Astrocyte of the cerebellum (primary cell): ENCODE measurements at regions not wholly inside any gene's neighbourhood (a gene's known extent, or its start where the extent isn't known, plus 50 kb on each side); places are given as distances from the start of the nearest gene placed in this dataset.
"Not testable (repeated sequence)": the region's sequence is repeated elsewhere in the genome, so short reads cannot be mapped to it uniquely, and the experiment has no call there.

Source experiments
- DNase-seq: peaks from one replicate; pipeline ENCODE4 v3.0.0-alpha.2; 2011; ENCODE audit warnings: low read depth
- H3K4me3 ChIP-seq: 2 replicates; pipeline ENCODE4 v1.5.1; 2011; ENCODE audit warnings: mild to moderate bottlenecking, low read depth, low read length, moderate library complexity
- in situ Hi-C: cut with HindIII; loops from 2 replicates; pipeline ENCODE4 v1.10.0; 2017; ENCODE audit warnings: low sequenced_read_pairs
- TF ChIP-seq, protein P1 (sequence below): IDR thresholded peaks from 2 replicates; pipeline ENCODE4 v1.5.1; 2012; ENCODE audit warnings: low read length, low read depth, moderate library complexity, mild to moderate bottlenecking; ENCODE audit errors: missing control alignments

GRCh38 chr7:53110425-53110824, 75.0 kb downstream of the POM121L12 start:
- no peak for DNase-seq
- no peak overlapping the region for H3K4me3 ChIP-seq
- in situ Hi-C loops = no loop called here
- TF ChIP-seq, protein P1, sequence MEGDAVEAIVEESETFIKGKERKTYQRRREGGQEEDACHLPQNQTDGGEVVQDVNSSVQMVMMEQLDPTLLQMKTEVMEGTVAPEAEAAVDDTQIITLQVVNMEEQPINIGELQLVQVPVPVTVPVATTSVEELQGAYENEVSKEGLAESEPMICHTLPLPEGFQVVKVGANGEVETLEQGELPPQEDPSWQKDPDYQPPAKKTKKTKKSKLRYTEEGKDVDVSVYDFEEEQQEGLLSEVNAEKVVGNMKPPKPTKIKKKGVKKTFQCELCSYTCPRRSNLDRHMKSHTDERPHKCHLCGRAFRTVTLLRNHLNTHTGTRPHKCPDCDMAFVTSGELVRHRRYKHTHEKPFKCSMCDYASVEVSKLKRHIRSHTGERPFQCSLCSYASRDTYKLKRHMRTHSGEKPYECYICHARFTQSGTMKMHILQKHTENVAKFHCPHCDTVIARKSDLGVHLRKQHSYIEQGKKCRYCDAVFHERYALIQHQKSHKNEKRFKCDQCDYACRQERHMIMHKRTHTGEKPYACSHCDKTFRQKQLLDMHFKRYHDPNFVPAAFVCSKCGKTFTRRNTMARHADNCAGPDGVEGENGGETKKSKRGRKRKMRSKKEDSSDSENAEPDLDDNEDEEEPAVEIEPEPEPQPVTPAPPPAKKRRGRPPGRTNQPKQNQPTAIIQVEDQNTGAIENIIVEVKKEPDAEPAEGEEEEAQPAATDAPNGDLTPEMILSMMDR = no peak

GRCh38 chr7:53111031-53111430, 75.6 kb downstream of the POM121L12 start:
- no peak overlapping the region for H3K4me3 ChIP-seq
- in situ Hi-C loops = no loop called here
- TF ChIP-seq, protein P1 = no peak
- peak; percentile 32 for DNase-seq

GRCh38 chr7:53113424-53113823, 78.0 kb downstream of the POM121L12 start:
- TF ChIP-seq, protein P1 = no peak
- no peak for DNase-seq
- in situ Hi-C loops = no loop called here

GRCh38 chr7:53119514-53119941, 84.1 kb downstream of the POM121L12 start:
- in situ Hi-C loops = no loop called here
- DNase-seq = peak; percentile 39
- H3K4me3 ChIP-seq = no peak overlapping the region
- TF ChIP-seq, protein P1 = no peak

More at GRCh38 chr7:53113424-53113823, 78.0 kb downstream of the POM121L12 start:
- no peak overlapping the region for H3K4me3 ChIP-seq

- TF ChIP-seq, protein P1 = no peak
- in situ Hi-C loops = no loop called here
- DNase-seq = no peak
- no peak overlapping the region for H3K4me3 ChIP-seq
Measured at GRCh38 chr7:53121374-53121773, 85.9 kb downstream of the POM121L12 start.

- in situ Hi-C loops = no loop called here
- H3K4me3 ChIP-seq = no peak overlapping the region
- TF ChIP-seq, protein P1 = no peak
- no peak for DNase-seq
Measured at GRCh38 chr7:53131697-53132096, 96.3 kb downstream of the POM121L12 start.

DNA sequence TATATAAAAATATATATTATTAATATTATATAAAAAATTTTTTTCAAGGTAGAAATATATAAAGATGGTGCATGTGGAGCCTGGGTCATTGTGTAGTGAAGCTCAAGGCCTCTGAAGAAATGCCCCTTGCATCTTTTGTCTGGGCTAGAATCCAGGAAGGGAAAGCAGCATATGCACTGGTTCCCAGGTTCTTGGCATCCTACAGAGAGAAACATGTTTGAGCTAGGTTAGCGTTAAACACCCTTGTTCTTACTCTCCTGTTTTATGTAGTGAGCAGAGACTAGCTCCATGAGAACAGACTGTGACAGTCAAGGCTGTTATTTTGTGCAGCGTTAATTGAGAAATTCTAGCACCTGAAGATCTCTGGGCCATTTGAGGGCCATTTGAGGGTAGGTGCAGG, 116.1 kb downstream of the POM121L12 start:
- H3K4me3 ChIP-seq = no peak overlapping the region
- TF ChIP-seq, protein P1 = no peak
- in situ Hi-C loops = no loop called here
- no peak for DNase-seq

GRCh38 chr7:53187184-53187583, 151.8 kb downstream of the POM121L12 start:
- in situ Hi-C loops, H3K4me3 ChIP-seq, DNase-seq: not testable (repeated sequence)
